ENCODE measurements at regions not wholly inside any gene's neighbourhood (a gene's known extent, or its start where the extent isn't known, plus 50 kb on each side); places are given as distances from the start of the nearest gene placed in this dataset.
A peak's percentile ranks its signal among the peaks of the same experiment; 100 is the strongest.

DNA sequence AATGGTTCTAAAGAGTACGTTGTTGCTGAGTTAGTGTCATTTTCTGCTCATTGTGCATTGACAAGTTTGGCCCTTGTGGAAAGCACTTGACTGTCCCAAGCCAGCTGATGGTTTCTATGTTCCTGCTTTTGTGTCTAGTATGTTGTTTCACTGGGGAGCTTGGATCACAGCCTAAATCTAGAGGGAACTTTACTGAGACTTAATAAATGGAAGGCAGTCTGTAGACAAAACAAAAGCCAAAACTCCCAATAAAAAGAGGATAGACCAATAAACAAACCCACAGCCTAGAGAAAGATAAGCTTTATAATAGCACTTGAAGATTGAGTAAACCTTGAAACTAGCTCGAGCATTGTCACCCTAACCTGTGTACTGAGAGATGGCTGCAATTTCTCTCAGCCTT lies 196.8 kb downstream of the ADRA2A start:
- TF ChIP-seq, protein P1, sequence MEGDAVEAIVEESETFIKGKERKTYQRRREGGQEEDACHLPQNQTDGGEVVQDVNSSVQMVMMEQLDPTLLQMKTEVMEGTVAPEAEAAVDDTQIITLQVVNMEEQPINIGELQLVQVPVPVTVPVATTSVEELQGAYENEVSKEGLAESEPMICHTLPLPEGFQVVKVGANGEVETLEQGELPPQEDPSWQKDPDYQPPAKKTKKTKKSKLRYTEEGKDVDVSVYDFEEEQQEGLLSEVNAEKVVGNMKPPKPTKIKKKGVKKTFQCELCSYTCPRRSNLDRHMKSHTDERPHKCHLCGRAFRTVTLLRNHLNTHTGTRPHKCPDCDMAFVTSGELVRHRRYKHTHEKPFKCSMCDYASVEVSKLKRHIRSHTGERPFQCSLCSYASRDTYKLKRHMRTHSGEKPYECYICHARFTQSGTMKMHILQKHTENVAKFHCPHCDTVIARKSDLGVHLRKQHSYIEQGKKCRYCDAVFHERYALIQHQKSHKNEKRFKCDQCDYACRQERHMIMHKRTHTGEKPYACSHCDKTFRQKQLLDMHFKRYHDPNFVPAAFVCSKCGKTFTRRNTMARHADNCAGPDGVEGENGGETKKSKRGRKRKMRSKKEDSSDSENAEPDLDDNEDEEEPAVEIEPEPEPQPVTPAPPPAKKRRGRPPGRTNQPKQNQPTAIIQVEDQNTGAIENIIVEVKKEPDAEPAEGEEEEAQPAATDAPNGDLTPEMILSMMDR (IDR thresholded peaks at IDR 0.05; ENCODE audit: low read depth, low read length), result no peak
- no peaks in the 10 kb centered on the region for H3K27me3 ChIP-seq
- no peaks in the 10 kb centered on the region for H3K36me3 ChIP-seq
- no peaks in the 10 kb centered on the region for H3K9me3 ChIP-seq (ENCODE audit: low read depth)
- no peaks in the 10 kb centered on the region for H3K4me1 ChIP-seq (ENCODE audit: low read depth)
- H3K27ac ChIP-seq, result no peak overlapping the region
- no peak for DNase-seq (ENCODE audit: low read depth in 1 of 2, low spot score in 1 of 2)
- H3K4me3 ChIP-seq, result no peak overlapping the region

DNA sequence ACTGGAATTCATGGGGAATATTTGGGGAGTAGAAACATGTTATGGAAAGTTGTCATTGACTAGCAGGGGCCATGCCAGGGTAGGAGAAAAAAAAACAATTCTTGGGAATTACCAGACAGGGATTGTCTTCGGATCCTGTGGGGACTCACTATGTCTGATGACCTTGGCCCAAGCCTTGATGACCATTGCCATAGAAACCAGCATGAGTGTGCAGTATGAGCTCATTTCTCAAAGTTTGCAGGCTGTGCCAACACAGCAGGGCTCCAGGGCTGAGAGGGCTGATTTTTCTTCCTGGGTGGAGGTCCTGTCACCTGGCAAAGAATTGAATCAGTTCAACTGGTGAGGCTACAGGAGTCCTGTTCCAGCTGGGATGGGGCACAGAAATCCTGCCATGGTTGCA lies 198.3 kb downstream of the ADRA2A start:
- no peak for DNase-seq (ENCODE audit: low read depth in 1 of 2, low spot score in 1 of 2)
- Histone ChIP-seq H3K27ac (no peak overlapping the region), H3K9me3 (ENCODE audit: low read depth) (no peaks in the 10 kb centered on the region), H3K4me1 (ENCODE audit: low read depth) (no peaks in the 10 kb centered on the region), H3K27me3 (no peaks in the 10 kb centered on the region), H3K36me3 (no peaks in the 10 kb centered on the region), H3K4me3 (no peak overlapping the region)
- TF ChIP-seq, protein P1 (IDR thresholded peaks at IDR 0.05; ENCODE audit: low read depth, low read length), result no peak

DNA sequence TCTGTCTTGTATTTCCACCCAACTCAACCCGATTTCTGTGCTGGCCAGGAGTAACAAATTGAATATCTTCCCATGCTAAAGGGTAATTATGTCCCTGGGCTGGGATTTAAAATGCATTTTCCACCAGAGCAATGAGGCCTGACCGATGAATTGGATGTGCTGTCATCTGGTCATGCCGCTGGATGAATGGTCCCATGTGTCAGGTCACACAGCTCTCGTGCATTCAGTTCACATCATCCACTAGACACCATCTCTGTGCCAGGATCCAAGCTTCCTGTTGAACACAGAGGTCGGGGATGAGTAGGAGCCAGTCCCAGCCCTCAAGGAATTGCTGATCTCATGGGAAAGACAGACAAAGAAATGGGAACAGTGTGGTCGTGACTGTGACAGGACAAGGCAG lies 200.8 kb downstream of the ADRA2A start:
- H3K4me1 ChIP-seq (ENCODE audit: low read depth), result no peaks in the 10 kb centered on the region
- no peak overlapping the region for H3K27ac ChIP-seq
- no peak overlapping the region for H3K4me3 ChIP-seq
- H3K36me3 ChIP-seq, result no peaks in the 10 kb centered on the region
- no peak for DNase-seq (ENCODE audit: low read depth in 1 of 2, low spot score in 1 of 2)
- no peaks in the 10 kb centered on the region for H3K9me3 ChIP-seq (ENCODE audit: low read depth)
- TF ChIP-seq, protein P1 (IDR thresholded peaks at IDR 0.05; ENCODE audit: low read depth, low read length), result no peak
- no peaks in the 10 kb centered on the region for H3K27me3 ChIP-seq

- Histone ChIP-seq H3K27ac (no peak overlapping the region), H3K36me3 (no peaks in the 10 kb centered on the region), H3K9me3 (ENCODE audit: low read depth) (no peaks in the 10 kb centered on the region), H3K4me1 (ENCODE audit: low read depth) (no peaks in the 10 kb centered on the region), H3K27me3 (no peaks in the 10 kb centered on the region), H3K4me3 (no peak overlapping the region)
- no peak for DNase-seq (ENCODE audit: low read depth in 1 of 2, low spot score in 1 of 2)
- TF ChIP-seq, protein P1 (IDR thresholded peaks at IDR 0.05; ENCODE audit: low read depth, low read length), result no peak
Measured at GRCh38 chr10:111278266-111278665, 201.4 kb downstream of the ADRA2A start.

DNA sequence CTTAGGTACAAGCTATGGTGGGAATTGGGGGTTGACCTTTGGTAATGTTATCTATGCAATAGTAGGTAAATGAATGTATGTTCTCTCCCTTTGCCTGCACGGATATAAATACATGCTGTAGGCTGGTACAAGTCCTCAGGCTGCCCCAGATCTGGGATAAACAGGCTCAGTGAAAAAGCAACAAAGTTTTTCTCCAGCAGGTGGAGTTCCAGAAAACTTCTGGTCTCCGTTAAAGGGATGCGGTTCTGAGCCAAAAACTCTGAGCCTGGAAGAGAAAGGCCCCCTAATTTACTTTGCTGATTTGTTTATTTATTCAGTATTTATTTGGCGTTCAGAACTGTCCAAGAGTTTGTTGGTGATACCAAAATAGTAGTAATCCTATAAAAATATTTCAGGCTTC lies 204.7 kb downstream of the ADRA2A start:
- Histone ChIP-seq H3K27ac (no peak overlapping the region), H3K4me3 (no peak overlapping the region), H3K27me3 (no peaks in the 10 kb centered on the region), H3K4me1 (ENCODE audit: low read depth) (no peaks in the 10 kb centered on the region), H3K36me3 (no peaks in the 10 kb centered on the region), H3K9me3 (ENCODE audit: low read depth) (no peaks in the 10 kb centered on the region)
- TF ChIP-seq, protein P1 (IDR thresholded peaks at IDR 0.05; ENCODE audit: low read depth, low read length), result no peak
- DNase-seq (ENCODE audit: low read depth in 1 of 2, low spot score in 1 of 2), result peak in 1 of 2 donors; percentile 47

DNA sequence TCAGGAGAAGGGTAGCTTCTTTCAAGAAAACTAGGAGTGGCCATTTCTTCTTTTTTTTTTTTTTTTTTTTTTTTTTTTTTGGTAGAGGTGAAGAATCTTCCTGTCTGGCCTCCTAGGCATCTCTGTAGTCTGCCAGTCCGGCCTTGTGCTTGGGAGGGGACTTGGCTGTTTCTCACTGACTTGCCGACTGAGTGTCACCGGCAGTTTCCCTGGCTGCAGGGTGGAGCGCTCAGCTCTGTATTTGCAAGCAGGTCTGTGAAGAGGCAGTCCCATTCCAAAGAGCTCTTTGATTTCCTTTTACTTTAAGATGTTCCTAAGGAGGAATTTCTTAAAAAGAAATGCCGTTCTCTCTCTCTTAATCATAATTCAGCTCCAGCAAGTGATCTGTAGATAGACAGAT lies 212.6 kb downstream of the ADRA2A start:
- Histone ChIP-seq H3K4me3 (no peak overlapping the region), H3K27ac (no peak overlapping the region), H3K36me3 (no peaks in the 10 kb centered on the region), H3K4me1 (ENCODE audit: low read depth) (no peaks in the 10 kb centered on the region), H3K9me3 (ENCODE audit: low read depth) (no peaks in the 10 kb centered on the region), H3K27me3 (no peaks in the 10 kb centered on the region)
- no peak for DNase-seq (ENCODE audit: low read depth in 1 of 2, low spot score in 1 of 2)
- TF ChIP-seq, protein P1 (IDR thresholded peaks at IDR 0.05; ENCODE audit: low read depth, low read length), result no peak

Data from cardiac muscle cell (in vitro differentiated cells and primary cell).